ENCODE measurements at regions not wholly inside any gene's neighbourhood (a gene's known extent, or its start where the extent isn't known, plus 50 kb on each side); places are given as distances from the start of the nearest gene placed in this dataset.
A peak's percentile ranks its signal among the peaks of the same experiment; 100 is the strongest.

GRCh38 chr18:68472701-68473295 is 242.1 kb downstream of the TMX3 start:
- H3K9me3 ChIP-seq (ENCODE audit: insufficient read depth, low read length), result no peaks in the 10 kb centered on the region
- H3K27ac ChIP-seq (ENCODE audit: low read length), result no peak overlapping the region
- TF ChIP-seq EZH2phosphoT487 (IDR thresholded peaks at IDR 0.05; ENCODE audit: low read depth) (no peak), CTCF (IDR thresholded peaks at IDR 0.05; ENCODE audit: low read depth, low read length) (no peak)
- no peak overlapping the region for H3K4me2 ChIP-seq (ENCODE audit: low read length)
- H3K36me3 ChIP-seq (replicated peaks; ENCODE audit: low read depth, low read length), result no peaks in the 10 kb centered on the region
- no peak overlapping the region for H3K9ac ChIP-seq (ENCODE audit: low read length)
- no peak overlapping the region for H2AFZ ChIP-seq (ENCODE audit: low read depth, low read length)
- no peak overlapping the region for H3K4me3 ChIP-seq (ENCODE audit: low read length)
- peaks cover 6% of the 10 kb centered on the region for H3K4me1 ChIP-seq (ENCODE audit: low read length)
- H3K27me3 ChIP-seq (ENCODE audit: low read depth, low read length), result no peaks in the 10 kb centered on the region
- no peaks in the 10 kb centered on the region for H4K20me1 ChIP-seq (ENCODE audit: insufficient read depth, low read length)
- no peaks in the 10 kb centered on the region for H3K79me2 ChIP-seq (ENCODE audit: low read length)

- no peaks in the 10 kb centered on the region for H3K79me2 ChIP-seq (ENCODE audit: low read length)
- TF ChIP-seq CTCF (IDR thresholded peaks at IDR 0.05; ENCODE audit: low read depth, low read length) (no peak), EZH2phosphoT487 (IDR thresholded peaks at IDR 0.05; ENCODE audit: low read depth) (no peak)
- no peaks in the 10 kb centered on the region for H3K27me3 ChIP-seq (ENCODE audit: low read depth, low read length)
- no peaks in the 10 kb centered on the region for H4K20me1 ChIP-seq (ENCODE audit: insufficient read depth, low read length)
- no peaks in the 10 kb centered on the region for H3K36me3 ChIP-seq (replicated peaks; ENCODE audit: low read depth, low read length)
- no peak overlapping the region for H3K27ac ChIP-seq (ENCODE audit: low read length)
- H3K9ac ChIP-seq (ENCODE audit: low read length), result no peak overlapping the region
- H3K4me1 ChIP-seq (ENCODE audit: low read length), result peaks cover 8% of the 10 kb centered on the region
- 0 out of 2 replicates have a peak overlapping the region, but pooled peaks have one; percentile 4 for H2AFZ ChIP-seq (ENCODE audit: low read depth, low read length)
- no peak overlapping the region for H3K4me3 ChIP-seq (ENCODE audit: low read length)
- no peak overlapping the region for H3K4me2 ChIP-seq (ENCODE audit: low read length)
- no peaks in the 10 kb centered on the region for H3K9me3 ChIP-seq (ENCODE audit: insufficient read depth, low read length)
Measured at GRCh38 chr18:68469049-68469625, 245.8 kb downstream of the TMX3 start.

GRCh38 chr18:68467957-68468356 is 247.0 kb downstream of the TMX3 start:
- Histone ChIP-seq H3K4me3 (ENCODE audit: low read length) (peak overlapping the region; percentile 23), H2AFZ (ENCODE audit: low read depth, low read length) (peak overlapping the region; percentile 84), H4K20me1 (ENCODE audit: insufficient read depth, low read length) (no peaks in the 10 kb centered on the region), H3K79me2 (ENCODE audit: low read length) (no peaks in the 10 kb centered on the region), H3K9ac (ENCODE audit: low read length) (0 out of 2 replicates have a peak overlapping the region, but pooled peaks have one; percentile 2), H3K4me2 (ENCODE audit: low read length) (peak overlapping the region; percentile 68), H3K9me3 (ENCODE audit: insufficient read depth, low read length) (no peaks in the 10 kb centered on the region), H3K27me3 (ENCODE audit: low read depth, low read length) (no peaks in the 10 kb centered on the region), H3K36me3 (replicated peaks; ENCODE audit: low read depth, low read length) (no peaks in the 10 kb centered on the region), H3K27ac (ENCODE audit: low read length) (no peak overlapping the region), H3K4me1 (ENCODE audit: low read length) (peaks cover 8% of the 10 kb centered on the region)
- TF ChIP-seq CTCF (IDR thresholded peaks at IDR 0.05; ENCODE audit: low read depth, low read length) (no peak), EZH2phosphoT487 (IDR thresholded peaks at IDR 0.05; ENCODE audit: low read depth) (no peak)

- Histone ChIP-seq H3K4me1 (ENCODE audit: low read length) (peaks cover 8% of the 10 kb centered on the region), H3K4me3 (ENCODE audit: low read length) (no peak overlapping the region), H3K4me2 (ENCODE audit: low read length) (no peak overlapping the region), H3K36me3 (replicated peaks; ENCODE audit: low read depth, low read length) (no peaks in the 10 kb centered on the region), H3K9me3 (ENCODE audit: insufficient read depth, low read length) (no peaks in the 10 kb centered on the region), H2AFZ (ENCODE audit: low read depth, low read length) (peak overlapping the region; percentile 84; the same call in 1 of the 2 replicates), H3K27ac (ENCODE audit: low read length) (no peak overlapping the region), H3K9ac (ENCODE audit: low read length) (no peak overlapping the region), H3K79me2 (ENCODE audit: low read length) (no peaks in the 10 kb centered on the region), H3K27me3 (ENCODE audit: low read depth, low read length) (no peaks in the 10 kb centered on the region), H4K20me1 (ENCODE audit: insufficient read depth, low read length) (no peaks in the 10 kb centered on the region)
- TF ChIP-seq CTCF (IDR thresholded peaks at IDR 0.05; ENCODE audit: low read depth, low read length), result no peak
- TF ChIP-seq EZH2phosphoT487 (IDR thresholded peaks at IDR 0.05; ENCODE audit: low read depth), result no peak
Measured at GRCh38 chr18:68467329-68467728, 247.6 kb downstream of the TMX3 start.

All from OCI-LY3 (cell line).